Transverse colon (tissue), 4 donors: ENCODE measurements at regions not wholly inside any gene's neighbourhood (a gene's known extent, or its start where the extent isn't known, plus 50 kb on each side); places are given as distances from the start of the nearest gene placed in this dataset.

Experiments used
- DNase-seq: peaks from one replicate; pipeline ENCODE4 v3.0.0-alpha.2; 2019
- H3K27ac ChIP-seq, 4 donors: fragments of 200-600 bp; sonication (generic); 2 replicates each; pipeline ENCODE4 v1.5.1; 2016 to 2018; ENCODE audit warnings: inconsistent platforms in 4 of 4
- H3K27me3 ChIP-seq: fragments of 200-600 bp; sonication (generic); 2 replicates; pipeline ENCODE4 v1.5.1; 2017; ENCODE audit warnings: inconsistent platforms
- H3K36me3 ChIP-seq, 4 donors: fragments of 200-600 bp; sonication (generic); 2 replicates each; pipeline ENCODE4 v1.5.1; 2017 to 2019; ENCODE audit warnings: inconsistent platforms in 4 of 4
- H3K4me1 ChIP-seq, 4 donors: fragments of 200-600 bp; sonication (generic); 2 replicates each; pipeline ENCODE4 v1.5.1; 2017 to 2020; ENCODE audit warnings: inconsistent platforms in 4 of 4
- H3K4me3 ChIP-seq, 4 donors: fragments of 200-600 bp; sonication (generic); 1 replicate in 1 of 4; 2 replicates in 3 of 4; pipeline versions ENCODE4 v1.5.1 to v1.6.1; 2017 to 2019; ENCODE audit warnings: inconsistent platforms in 4 of 4
- H3K9me3 ChIP-seq, 2 donors: fragments of 200-600 bp; sonication (generic); 2 replicates each; pipeline ENCODE4 v1.5.1; 2017 to 2019; ENCODE audit warnings: inconsistent platforms in 2 of 2
- CTCF ChIP-seq, 5 experiments: fragments of 200-600 bp in 3 of 5; fragments of 450-650 bp in 2 of 5; sonication (generic) in 3 of 5; IDR thresholded peaks; 1 replicate in 2 of 5; 2 replicates in 3 of 5; pipeline ENCODE4 v1.5.1; 2016 to 2017; ENCODE audit warnings: antibody characterized with exemption in 5 of 5, inconsistent platforms in 3 of 5, mild to moderate bottlenecking in 2 of 5, moderate library complexity in 1 of 5
- EP300 ChIP-seq: sonication (generic); formaldehyde crosslinking; IDR thresholded peaks from one replicate; pipeline ENCODE4 v1.6.1; 2017; ENCODE audit warnings: antibody characterized with exemption, low read depth
- POLR2A ChIP-seq: fragments of 450-650 bp; IDR thresholded peaks from one replicate; pipeline ENCODE4 v1.6.1; 2016; ENCODE audit warnings: antibody characterized with exemption, mild to moderate bottlenecking, moderate library complexity
- POLR2AphosphoS5 ChIP-seq, 3 donors: sonication (generic); formaldehyde crosslinking; IDR thresholded peaks; one replicate each; pipeline ENCODE4 v1.6.1; 2016; ENCODE audit warnings: antibody characterized with exemption in 3 of 3
- WGBS, 2 donors: methylation state at CpG; one replicate each; pipeline ENCODE4 v1.1.5; 2018; ENCODE audit warnings: low coverage in 1 of 2; 5-methylcytosine and 5-hydroxymethylcytosine counted together
- in situ Hi-C, 4 donors: fragments of 200-750 bp; cut with MboI; loops; one replicate each; pipeline versions ENCODE4 v1.15.0 to v1.15.1; 2017; ENCODE audit warnings: low sequenced_read_pairs in 3 of 4, low pct_ligation_motif_present in 1 of 4, low pct_unique_long_range_greater_than_20kb in 1 of 4
- intact Hi-C: fragments of 100-400 bp; cut with DNase I; formaldehyde crosslinking; loops from one replicate; pipeline ENCODE4 v1.15.1; 2023; ENCODE audit warnings: low total_unique reads

- Histone ChIP-seq H3K9me3 (peaks cover 10 to 12% of the 10 kb centered on the region in 2 donors), H3K4me3 (no peak overlapping the region), H3K36me3 (no peaks in the 10 kb centered on the region), H3K27me3 (peaks cover 57% of the 10 kb centered on the region), H3K27ac (no peak overlapping the region), H3K4me1 (no peaks in the 10 kb centered on the region)
- in situ Hi-C loops (no loop called here), intact Hi-C loops (no loop called here)
- 50% methylated on average over 1 of the region's 1 CpG for whole genome bisulfite sequencing, 2 donors
- TF ChIP-seq POLR2AphosphoS5 (IDR thresholded peaks at IDR 0.05) (no peak), POLR2A (no peak)
- DNase-seq = no peak
These were observed 172.8 kb downstream of the TRIM27 start for GRCh38 chr6:28750926-28751458.

- TF ChIP-seq CTCF (IDR thresholded peaks at IDR 0.05) (no peak), POLR2A (no peak), POLR2AphosphoS5 (IDR thresholded peaks at IDR 0.05) (no peak), EP300 (no peak)
- H3K9me3 ChIP-seq = peaks cover 10 to 12% of the 10 kb centered on the region in 2 donors
- intact Hi-C loops = no loop called here
- no peaks in the 10 kb centered on the region for H3K36me3 ChIP-seq
- H3K4me3 ChIP-seq = no peak overlapping the region
- in situ Hi-C loops = no loop called here
- no peaks in the 10 kb centered on the region for H3K4me1 ChIP-seq
- H3K27me3 ChIP-seq = peaks cover 57% of the 10 kb centered on the region
- WGBS, 2 donors = 46 to 69% methylated on average over 3 to 12 of the region's 12 CpGs
- DNase-seq = no peak
- H3K27ac ChIP-seq = no peak overlapping the region
These were observed 172.3 kb downstream of the TRIM27 start for GRCh38 chr6:28751514-28751913.

- in situ Hi-C loops (no loop called here), intact Hi-C loops (no loop called here)
- Histone ChIP-seq H3K4me3 (no peak overlapping the region), H3K9me3 (peaks cover 10 to 12% of the 10 kb centered on the region in 2 donors), H3K27ac (no peak overlapping the region), H3K36me3 (no peaks in the 10 kb centered on the region), H3K27me3 (peaks cover 54% of the 10 kb centered on the region), H3K4me1 (no peaks in the 10 kb centered on the region)
- DNase-seq = no peak
- TF ChIP-seq POLR2A (no peak), POLR2AphosphoS5 (IDR thresholded peaks at IDR 0.05) (no peak)
- 84 to 86% methylated on average over 2 of the region's 2 CpGs for WGBS, 2 donors
These were observed 171.8 kb downstream of the TRIM27 start for GRCh38 chr6:28751963-28752350.

- H3K4me3 ChIP-seq = no peak overlapping the region
- no peak overlapping the region for H3K27ac ChIP-seq
- no peaks in the 10 kb centered on the region for H3K4me1 ChIP-seq
- no peak for DNase-seq
- in situ Hi-C loops = no loop called here
- H3K36me3 ChIP-seq = no peaks in the 10 kb centered on the region
- TF ChIP-seq POLR2A (no peak), POLR2AphosphoS5 (IDR thresholded peaks at IDR 0.05) (no peak), EP300 (no peak), CTCF (IDR thresholded peaks at IDR 0.05) (no peak)
- 77 to 82% methylated on average over 13 to 33 of the region's 33 CpGs for WGBS, 2 donors
- intact Hi-C loops = loop anchor here (2.0 kb wide), 1 partner anchor 33 kb away; no protein-coding TSS in a partner anchor
- H3K27me3 ChIP-seq = peaks cover 44% of the 10 kb centered on the region
- H3K9me3 ChIP-seq = no peaks in the 10 kb centered on the region
These were observed 166.2 kb downstream of the TRIM27 start for GRCh38 chr6:28757429-28758045.

GRCh38 chr6:28758046-28758817 is 165.6 kb downstream of the TRIM27 start:
- Histone ChIP-seq H3K4me3 (no peak overlapping the region), H3K27ac (no peak overlapping the region), H3K9me3 (no peaks in the 10 kb centered on the region), H3K36me3 (no peaks in the 10 kb centered on the region), H3K27me3 (peaks cover 46% of the 10 kb centered on the region), H3K4me1 (no peaks in the 10 kb centered on the region)
- DNase-seq = no peak
- no peak for TF ChIP-seq CTCF (IDR thresholded peaks at IDR 0.05)
- TF ChIP-seq POLR2A = no peak
- TF ChIP-seq POLR2AphosphoS5 (IDR thresholded peaks at IDR 0.05) = no peak
- no peak for TF ChIP-seq EP300
- 63 to 66% methylated on average over 15 to 19 of the region's 19 CpGs for WGBS, 2 donors
- in situ Hi-C loops (no loop called here), intact Hi-C loops (loop anchor here (2.0 kb wide), 1 partner anchor 33 kb away; no protein-coding TSS in a partner anchor)
